Hepatocyte (in vitro differentiated cells): ENCODE measurements at regions not wholly inside any gene's neighbourhood (a gene's known extent, or its start where the extent isn't known, plus 50 kb on each side); places are given as distances from the start of the nearest gene placed in this dataset.

Experiments used
- DNase-seq: peaks from one replicate; pipeline ENCODE4 v3.0.0-alpha.2; 2016; ENCODE audit warnings: low spot score
- H2AFZ ChIP-seq: fragments of 200-600 bp; sonication (generic); 2 replicates; pipeline ENCODE4 v1.6.0; 2016; ENCODE audit warnings: antibody characterized with exemption, mild to moderate bottlenecking
- H3K27ac ChIP-seq: fragments of 200-600 bp; sonication (generic); 2 replicates; pipeline ENCODE4 v1.5.1; 2016; ENCODE audit warnings: mild to moderate bottlenecking
- H3K27me3 ChIP-seq: fragments of 200-600 bp; sonication (generic); 2 replicates; pipeline ENCODE4 v1.6.1; 2016
- H3K36me3 ChIP-seq: fragments of 200-600 bp; sonication (generic); replicated peaks from 2 replicates; pipeline ENCODE4 v1.5.1; 2016; ENCODE audit warnings: low read depth; ENCODE audit not compliant: insufficient read depth
- H3K4me1 ChIP-seq: fragments of 200-600 bp; sonication (generic); 2 replicates; pipeline ENCODE4 v1.5.1; 2016; ENCODE audit warnings: mild to moderate bottlenecking, moderate library complexity; ENCODE audit not compliant: insufficient read depth
- H3K4me2 ChIP-seq: fragments of 200-600 bp; sonication (generic); 2 replicates; pipeline ENCODE4 v1.6.0; 2016
- H3K4me3 ChIP-seq: fragments of 200-600 bp; sonication (generic); 2 replicates; pipeline ENCODE4 v1.5.1; 2016; ENCODE audit warnings: mild to moderate bottlenecking
- H3K79me2 ChIP-seq: fragments of 200-600 bp; sonication (generic); 2 replicates; pipeline ENCODE4 v1.6.0; 2017; ENCODE audit warnings: mild to moderate bottlenecking
- H3K9me2 ChIP-seq: fragments of 200-600 bp; sonication (generic); replicated peaks from 2 replicates; pipeline ENCODE4 v1.6.0; 2017; ENCODE audit warnings: mild to moderate bottlenecking; ENCODE audit not compliant: insufficient read depth
- H3K9me3 ChIP-seq: fragments of 200-600 bp; sonication (generic); 2 replicates; pipeline ENCODE4 v1.5.1; 2016; ENCODE audit warnings: low read depth, mild to moderate bottlenecking
- H4K20me1 ChIP-seq: fragments of 200-600 bp; sonication (generic); 2 replicates; pipeline ENCODE4 v1.6.0; 2016; ENCODE audit warnings: mild to moderate bottlenecking; ENCODE audit not compliant: insufficient read depth, poor library complexity, severe bottlenecking
- EZH2 ChIP-seq: fragments of 200-600 bp; sonication (generic); IDR thresholded peaks from 2 replicates; pipeline ENCODE4 v1.6.1; 2016; ENCODE audit warnings: antibody characterized with exemption, mild to moderate bottlenecking, borderline replicate concordance
- EZH2phosphoT487 ChIP-seq: fragments of 200-600 bp; sonication (generic); IDR thresholded peaks from one replicate; pipeline ENCODE4 v1.6.1; 2018; ENCODE audit warnings: antibody characterized with exemption, mild to moderate bottlenecking, low read depth, moderate library complexity; ENCODE audit not compliant: unreplicated experiment, severe bottlenecking
- WGBS: methylation state at CpG from one replicate; pipeline ENCODE4 v1.1.6; 2016; ENCODE audit warnings: low lambda C conversion rate; ENCODE audit errors: missing lambda C conversion rate; 5-methylcytosine and 5-hydroxymethylcytosine counted together
- TF ChIP-seq, protein P1 (sequence below): fragments of 200-600 bp; sonication (generic); IDR thresholded peaks from 2 replicates; pipeline ENCODE4 v1.5.1; 2016; ENCODE audit warnings: antibody characterized with exemption, mild to moderate bottlenecking; ENCODE audit not compliant: poor library complexity

DNA sequence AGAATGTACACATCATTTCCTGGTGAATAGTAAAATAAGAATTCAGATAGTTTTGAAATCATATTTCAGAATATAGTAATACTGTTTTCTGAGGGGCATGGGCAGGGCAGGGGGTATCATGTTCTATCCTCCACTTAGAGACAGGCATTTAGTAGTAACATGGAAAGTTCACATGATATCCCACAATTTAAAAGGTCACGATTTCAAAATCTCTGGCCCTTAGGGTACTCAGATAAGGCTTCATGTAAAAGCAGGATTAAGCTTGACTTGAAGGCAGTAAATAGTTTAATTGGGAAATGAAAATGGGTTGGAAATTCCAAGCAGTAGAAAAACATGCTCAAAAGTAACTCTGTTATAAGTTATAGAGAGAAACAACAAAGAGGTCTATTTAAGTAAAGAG, 353.2 kb upstream of the AGTR1 start:
- no peak for TF ChIP-seq EZH2
- TF ChIP-seq, protein P1, sequence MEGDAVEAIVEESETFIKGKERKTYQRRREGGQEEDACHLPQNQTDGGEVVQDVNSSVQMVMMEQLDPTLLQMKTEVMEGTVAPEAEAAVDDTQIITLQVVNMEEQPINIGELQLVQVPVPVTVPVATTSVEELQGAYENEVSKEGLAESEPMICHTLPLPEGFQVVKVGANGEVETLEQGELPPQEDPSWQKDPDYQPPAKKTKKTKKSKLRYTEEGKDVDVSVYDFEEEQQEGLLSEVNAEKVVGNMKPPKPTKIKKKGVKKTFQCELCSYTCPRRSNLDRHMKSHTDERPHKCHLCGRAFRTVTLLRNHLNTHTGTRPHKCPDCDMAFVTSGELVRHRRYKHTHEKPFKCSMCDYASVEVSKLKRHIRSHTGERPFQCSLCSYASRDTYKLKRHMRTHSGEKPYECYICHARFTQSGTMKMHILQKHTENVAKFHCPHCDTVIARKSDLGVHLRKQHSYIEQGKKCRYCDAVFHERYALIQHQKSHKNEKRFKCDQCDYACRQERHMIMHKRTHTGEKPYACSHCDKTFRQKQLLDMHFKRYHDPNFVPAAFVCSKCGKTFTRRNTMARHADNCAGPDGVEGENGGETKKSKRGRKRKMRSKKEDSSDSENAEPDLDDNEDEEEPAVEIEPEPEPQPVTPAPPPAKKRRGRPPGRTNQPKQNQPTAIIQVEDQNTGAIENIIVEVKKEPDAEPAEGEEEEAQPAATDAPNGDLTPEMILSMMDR = no peak
- no peak for TF ChIP-seq EZH2phosphoT487
- no peak overlapping the region for H3K4me2 ChIP-seq

DNA sequence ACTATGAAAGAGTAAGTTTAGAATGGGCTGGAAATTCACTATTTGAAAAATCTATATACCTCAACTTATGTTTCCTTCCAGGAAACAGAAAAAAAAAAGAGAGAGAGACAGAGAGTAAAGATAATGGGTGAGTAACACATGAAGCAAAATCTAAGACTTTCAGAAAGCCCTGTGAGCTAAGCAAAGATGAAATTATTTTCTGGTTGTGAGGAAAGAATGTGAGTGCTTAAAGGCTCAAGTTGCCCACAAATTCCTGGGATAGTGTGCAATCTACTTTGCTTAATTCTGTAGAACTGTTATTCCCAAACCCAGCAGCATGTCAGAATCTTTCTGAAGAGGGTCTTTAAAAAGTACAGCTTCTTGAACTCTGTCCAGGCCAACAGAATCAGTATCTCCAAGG, 337.7 kb upstream of the AGTR1 start:
- H3K4me2 ChIP-seq = no peak overlapping the region
- no peak overlapping the region for H3K4me3 ChIP-seq
- H3K36me3 ChIP-seq = no peaks in the 10 kb centered on the region
- H3K79me2 ChIP-seq = no peaks in the 10 kb centered on the region
- H2AFZ ChIP-seq = no peak overlapping the region
- DNase-seq = no peak
- H3K4me1 ChIP-seq = no peaks in the 10 kb centered on the region
- H3K27me3 ChIP-seq = no peaks in the 10 kb centered on the region
- no peak overlapping the region for H3K27ac ChIP-seq
- no peaks in the 10 kb centered on the region for H3K9me3 ChIP-seq
- H4K20me1 ChIP-seq = no peaks in the 10 kb centered on the region
- no peaks in the 10 kb centered on the region for H3K9me2 ChIP-seq
- TF ChIP-seq, protein P1 = no peak
- no peak for TF ChIP-seq EZH2phosphoT487

More for the DNA sequence above, 353.2 kb upstream of the AGTR1 start:
- no peak overlapping the region for H3K27ac ChIP-seq
- DNase-seq = no peak
- no peaks in the 10 kb centered on the region for H3K27me3 ChIP-seq
- no peaks in the 10 kb centered on the region for H3K9me3 ChIP-seq
- H3K79me2 ChIP-seq = no peaks in the 10 kb centered on the region
- H3K4me1 ChIP-seq = no peaks in the 10 kb centered on the region
- no peaks in the 10 kb centered on the region for H3K36me3 ChIP-seq
- H3K4me3 ChIP-seq = no peak overlapping the region
- no peak overlapping the region for H2AFZ ChIP-seq
- 65% methylated on average over 1 of the region's 1 CpG for WGBS
- H3K9me2 ChIP-seq = no peaks in the 10 kb centered on the region
- no peaks in the 10 kb centered on the region for H4K20me1 ChIP-seq

DNA sequence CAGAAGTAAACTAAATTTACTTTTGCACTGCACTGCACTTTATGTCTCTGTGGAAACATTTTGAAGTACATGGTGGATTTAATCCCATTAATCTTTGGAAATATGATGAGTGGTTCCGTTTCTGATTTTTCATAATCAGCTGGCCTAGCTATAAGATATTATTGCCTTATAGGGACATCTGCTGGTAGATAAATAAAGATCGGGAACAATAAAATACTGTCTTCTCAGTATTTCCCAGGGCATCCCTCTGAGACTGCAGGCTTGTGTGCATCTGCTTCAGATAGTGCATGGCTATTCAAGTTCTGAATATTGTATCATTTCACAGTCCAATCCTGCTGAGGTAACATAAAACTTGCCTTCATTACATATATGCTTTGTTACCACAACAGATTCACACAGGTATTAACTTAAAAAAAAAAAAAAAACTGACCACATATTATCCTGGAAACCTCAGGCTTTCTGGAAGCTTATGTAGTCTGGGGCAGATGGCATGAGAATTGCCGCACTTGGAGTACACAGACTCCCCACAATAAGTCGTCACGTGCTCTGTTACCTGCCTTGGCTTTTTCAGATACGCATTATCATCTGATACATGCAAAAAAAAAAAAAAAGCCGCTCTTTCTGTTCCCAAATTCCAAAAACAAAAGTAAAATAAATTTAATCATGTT, 330.8 kb upstream of the AGTR1 start:
- Histone ChIP-seq H3K9me2 (no peaks in the 10 kb centered on the region), H3K4me2 (no peak overlapping the region), H3K4me1 (no peaks in the 10 kb centered on the region), H3K4me3 (no peak overlapping the region), H3K27ac (no peak overlapping the region), H3K79me2 (no peaks in the 10 kb centered on the region), H3K9me3 (no peaks in the 10 kb centered on the region), H3K27me3 (no peaks in the 10 kb centered on the region), H3K36me3 (no peaks in the 10 kb centered on the region), H4K20me1 (no peaks in the 10 kb centered on the region), H2AFZ (no peak overlapping the region)
- no peak for TF ChIP-seq EZH2
- TF ChIP-seq, protein P1 = peak; percentile 30
- no peak for DNase-seq
- 84% methylated on average over 7 of the region's 7 CpGs for WGBS

DNA sequence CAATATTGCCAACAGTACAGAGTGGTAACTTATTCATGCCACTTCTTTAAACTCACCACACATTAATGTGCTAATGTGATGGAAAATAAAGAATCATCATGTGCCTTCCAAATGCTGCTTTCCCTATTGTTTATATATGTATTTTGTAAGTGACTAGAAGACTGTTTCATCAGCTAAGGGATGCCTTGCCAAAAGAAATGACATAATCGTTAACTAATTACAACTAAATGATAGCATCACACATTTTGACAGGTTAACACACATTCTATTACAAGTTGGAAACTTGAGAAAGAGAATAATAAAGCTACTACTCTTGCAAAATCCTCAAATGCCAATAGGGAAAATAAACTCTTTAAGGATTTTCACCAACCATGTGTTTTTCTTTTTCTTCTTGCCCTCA, 329.9 kb upstream of the AGTR1 start:
- no peaks in the 10 kb centered on the region for H3K27me3 ChIP-seq
- no peak overlapping the region for H3K4me2 ChIP-seq
- H3K79me2 ChIP-seq = no peaks in the 10 kb centered on the region
- H3K4me3 ChIP-seq = no peak overlapping the region
- H3K36me3 ChIP-seq = no peaks in the 10 kb centered on the region
- H3K4me1 ChIP-seq = no peaks in the 10 kb centered on the region
- no peaks in the 10 kb centered on the region for H4K20me1 ChIP-seq
- H3K9me3 ChIP-seq = no peaks in the 10 kb centered on the region
- H3K9me2 ChIP-seq = no peaks in the 10 kb centered on the region
- H2AFZ ChIP-seq = no peak overlapping the region
- H3K27ac ChIP-seq = no peak overlapping the region
- no peak for DNase-seq
- no peak for TF ChIP-seq EZH2phosphoT487
- TF ChIP-seq, protein P1 = no peak
- no peak for TF ChIP-seq EZH2
- 81% methylated on average over 1 of the region's 1 CpG for WGBS
